ENCODE measurements at regions not wholly inside any gene's neighbourhood (a gene's known extent, or its start where the extent isn't known, plus 50 kb on each side); places are given as distances from the start of the nearest gene placed in this dataset.
A peak's percentile ranks its signal among the peaks of the same experiment; 100 is the strongest.

GRCh38 chr20:4519534-4519933 is 166.7 kb upstream of the PRNP start:
- no peaks in the 10 kb centered on the region for H3K36me3 Mint-ChIP-seq (ENCODE audit: low read depth)

GRCh38 chr20:4516876-4517275 is 169.4 kb upstream of the PRNP start:
- DNase-seq: no peak
- H3K9me3 ChIP-seq (ENCODE audit: control insufficient read depth in 1 of 2, insufficient read depth in 1 of 2, low read length in 2 of 2): peaks cover 0 to 3% of the 10 kb centered on the region in 2 experiments
- CTCF ChIA-PET: no interaction called here
- H3K27ac ChIP-seq (ENCODE audit: low read depth in 1 of 2, low read length in 2 of 2): no peak overlapping the region
- peaks cover 5 to 14% of the 10 kb centered on the region in 2 experiments for H3K27me3 ChIP-seq (ENCODE audit: control insufficient read depth in 1 of 2, insufficient read depth in 2 of 2, low read length in 2 of 2)
- POLR2A ChIA-PET: no interaction called here
- Mint-ChIP-seq H3K27ac (no peak overlapping the region), H3K4me3 (no peak overlapping the region), H3K9me3 (no peaks in the 10 kb centered on the region), H3K36me3 (ENCODE audit: low read depth) (no peaks in the 10 kb centered on the region), H3K4me1 (ENCODE audit: low read depth) (no peaks in the 10 kb centered on the region), H3K27me3 (peaks cover 48% of the 10 kb centered on the region)
- TF ChIP-seq CTCF (IDR thresholded peaks at IDR 0.05): no peak
- intact Hi-C loops (cut with DNase I, micrococcal nuclease): no loop called here
- no peak for ATAC-seq (ENCODE audit: poor library complexity)
- no peaks in the 10 kb centered on the region for H3K4me1 ChIP-seq (ENCODE audit: insufficient read depth, low read length)
- H3K36me3 ChIP-seq (ENCODE audit: insufficient read depth, low read length): no peaks in the 10 kb centered on the region
- H3K4me3 ChIP-seq (ENCODE audit: low read length): no peak overlapping the region

More at GRCh38 chr20:4519534-4519933, 166.7 kb upstream of the PRNP start:
- ChIA-PET CTCF (no interaction called here), POLR2A (no interaction called here)
- Histone ChIP-seq H3K4me3 (ENCODE audit: low read length) (no peak overlapping the region), H3K27me3 (ENCODE audit: control insufficient read depth in 1 of 2, insufficient read depth in 2 of 2, low read length in 2 of 2) (peaks cover 3 to 5% of the 10 kb centered on the region in 2 experiments), H3K4me1 (ENCODE audit: insufficient read depth, low read length) (no peaks in the 10 kb centered on the region), H3K36me3 (ENCODE audit: insufficient read depth, low read length) (no peaks in the 10 kb centered on the region), H3K9me3 (ENCODE audit: control insufficient read depth in 1 of 2, insufficient read depth in 1 of 2, low read length in 2 of 2) (peaks cover 0 to 3% of the 10 kb centered on the region in 2 experiments), H3K27ac (ENCODE audit: low read depth in 1 of 2, low read length in 2 of 2) (no peak overlapping the region)
- Mint-ChIP-seq H3K4me3 (no peak overlapping the region), H3K27ac (no peak overlapping the region), H3K4me1 (ENCODE audit: low read depth) (no peaks in the 10 kb centered on the region), H3K9me3 (peaks cover 6% of the 10 kb centered on the region), H3K27me3 (peaks cover 52% of the 10 kb centered on the region)
- DNase-seq: peak in 2 of 14 experiments; percentile 13 to 15
- no peak for TF ChIP-seq CTCF (IDR thresholded peaks at IDR 0.05)
- ATAC-seq (ENCODE audit: poor library complexity): no peak
- intact Hi-C loops (cut with DNase I, micrococcal nuclease): no loop called here

- no peak for DNase-seq
Observed at GRCh38 chr20:4513720-4514119, 172.5 kb upstream of the PRNP start.

More at GRCh38 chr20:4513720-4514119, 172.5 kb upstream of the PRNP start:
- H3K4me3 ChIP-seq (ENCODE audit: low read length): no peak overlapping the region
- H3K9me3 Mint-ChIP-seq: peaks cover 5% of the 10 kb centered on the region
- H3K36me3 Mint-ChIP-seq (ENCODE audit: low read depth): no peaks in the 10 kb centered on the region
- POLR2A ChIA-PET: no interaction called here
- H3K27me3 ChIP-seq (ENCODE audit: control insufficient read depth in 1 of 2, insufficient read depth in 2 of 2, low read length in 2 of 2): peaks cover 0 to 23% of the 10 kb centered on the region in 2 experiments
- peaks cover 50% of the 10 kb centered on the region for H3K27me3 Mint-ChIP-seq
- H3K9me3 ChIP-seq (ENCODE audit: control insufficient read depth in 1 of 2, insufficient read depth in 1 of 2, low read length in 2 of 2): no peaks in the 10 kb centered on the region
- H3K4me3 Mint-ChIP-seq: no peak overlapping the region
- TF ChIP-seq CTCF (IDR thresholded peaks at IDR 0.05): no peak
- no peaks in the 10 kb centered on the region for H3K4me1 ChIP-seq (ENCODE audit: insufficient read depth, low read length)
- no peaks in the 10 kb centered on the region for H3K36me3 ChIP-seq (ENCODE audit: insufficient read depth, low read length)
- H3K4me1 Mint-ChIP-seq (ENCODE audit: low read depth): no peaks in the 10 kb centered on the region
- no peak for ATAC-seq (ENCODE audit: poor library complexity)
- CTCF ChIA-PET: no interaction called here
- H3K27ac ChIP-seq (ENCODE audit: low read depth in 1 of 2, low read length in 2 of 2): no peak overlapping the region
- intact Hi-C loops (cut with DNase I, micrococcal nuclease): no loop called here
- no peak overlapping the region for H3K27ac Mint-ChIP-seq
